Stimulated activated CD4-positive, alpha-beta T cell treated with anti-CD3 and anti-CD28 coated beads, Interleukin-1b, Interleukin-23, amount 100 ng/mL, for 4 hours (primary cell): ENCODE measurements at regions not wholly inside any gene's neighbourhood (a gene's known extent, or its start where the extent isn't known, plus 50 kb on each side); places are given as distances from the start of the nearest gene placed in this dataset.
A peak's percentile ranks its signal among the peaks of the same experiment; 100 is the strongest.
"Not testable (repeated sequence)": the region's sequence is repeated elsewhere in the genome, so short reads cannot be mapped to it uniquely, and the experiment has no call there.

Experiments used
- DNase-seq, 2 donors: peaks; one replicate each; pipeline ENCODE4 v3.0.0-alpha.2; 2020; ENCODE audit warnings: low read depth in 2 of 2

- DNase-seq: peak; percentile 51 to 71
These were observed 308.4 kb downstream of the RPLP1 start for GRCh38 chr15:69760890-69761568.

GRCh38 chr15:69762373-69763148 lies 309.9 kb downstream of the RPLP1 start:
- no peak for DNase-seq

GRCh38 chr15:69763831-69764230 lies 311.2 kb downstream of the RPLP1 start:
- DNase-seq: no peak

GRCh38 chr15:69766156-69766555 lies 313.5 kb downstream of the RPLP1 start:
- DNase-seq: no peak

GRCh38 chr15:69767191-69767590 lies 314.6 kb downstream of the RPLP1 start:
- DNase-seq: no peak

- not testable (repeated sequence) for DNase-seq
These were observed 316.7 kb downstream of the RPLP1 start for GRCh38 chr15:69769336-69769735.

GRCh38 chr15:69774258-69774657 lies 321.6 kb downstream of the RPLP1 start:
- not testable (repeated sequence) for DNase-seq

- not testable (repeated sequence) for DNase-seq
These were observed 322.1 kb downstream of the RPLP1 start for GRCh38 chr15:69774711-69775110.

GRCh38 chr15:69777356-69777755 lies 320.4 kb downstream of the TLE3 start:
- DNase-seq: no peak

GRCh38 chr15:69780374-69780773 lies 317.3 kb downstream of the TLE3 start:
- no peak for DNase-seq

GRCh38 chr15:69780981-69781380 lies 316.7 kb downstream of the TLE3 start:
- DNase-seq: no peak

GRCh38 chr15:69781411-69782125 lies 316.1 kb downstream of the TLE3 start:
- no peak for DNase-seq

- DNase-seq: no peak
These were observed 315.5 kb downstream of the TLE3 start for GRCh38 chr15:69782139-69782658.

- no peak for DNase-seq
These were observed 314.9 kb downstream of the TLE3 start for GRCh38 chr15:69782809-69783208.

GRCh38 chr15:69783211-69783610 lies 314.5 kb downstream of the TLE3 start:
- DNase-seq: no peak

GRCh38 chr15:69784798-69785566 lies 312.7 kb downstream of the TLE3 start:
- DNase-seq: no peak

GRCh38 chr15:69786136-69786701 lies 311.5 kb downstream of the TLE3 start:
- no peak for DNase-seq

GRCh38 chr15:69787791-69788190 lies 309.9 kb downstream of the TLE3 start:
- no peak for DNase-seq

GRCh38 chr15:69789648-69790393 lies 307.9 kb downstream of the TLE3 start:
- no peak for DNase-seq

GRCh38 chr15:69790632-69791031 lies 307.1 kb downstream of the TLE3 start:
- no peak for DNase-seq

- no peak for DNase-seq
These were observed 304.9 kb downstream of the TLE3 start for GRCh38 chr15:69792823-69793222.
